Neural progenitor cell (in vitro differentiated cells): ENCODE measurements at regions not wholly inside any gene's neighbourhood (a gene's known extent, or its start where the extent isn't known, plus 50 kb on each side); places are given as distances from the start of the nearest gene placed in this dataset.

Experiments
- CTCF ChIP-seq: fragments of 200-600 bp; sonication (generic); IDR thresholded peaks from 2 replicates; pipeline ENCODE4 v1.5.1; 2017; ENCODE audit warnings: antibody characterized with exemption, mild to moderate bottlenecking
- EZH2 ChIP-seq: fragments of 200-600 bp; sonication (generic); IDR thresholded peaks from 2 replicates; pipeline ENCODE4 v1.6.1; 2017; ENCODE audit warnings: antibody characterized with exemption, mild to moderate bottlenecking, moderate library complexity
- EZH2phosphoT487 ChIP-seq: fragments of 200-600 bp; sonication (generic); IDR thresholded peaks from 2 replicates; pipeline ENCODE4 v1.6.1; 2017; ENCODE audit warnings: antibody characterized with exemption

- no peak for TF ChIP-seq EZH2
- TF ChIP-seq CTCF: no peak
- no peak for TF ChIP-seq EZH2phosphoT487
Observed at GRCh38 chr10:27373566-27374160, 130.4 kb upstream of the RAB18 start.
